H1 (cell line): ENCODE measurements at regions not wholly inside any gene's neighbourhood (a gene's known extent, or its start where the extent isn't known, plus 50 kb on each side); places are given as distances from the start of the nearest gene placed in this dataset.

Experiments used
- CTCF ChIA-PET: fragments of 300-600 bp; sonication (Branson Sonifier 250); formaldehyde crosslinking; loops from one replicate; lab custom pipeline; 2021; ENCODE audit not compliant: partially characterized antibody; lab: Charles Lee
- POLR2A ChIA-PET: fragments of 300-600 bp; sonication (Branson Sonifier 250); formaldehyde crosslinking; loops from one replicate; lab custom pipeline; 2021; ENCODE audit warnings: inconsistent platforms; ENCODE audit not compliant: partially characterized antibody; lab: Charles Lee
- DNase-seq, 2 experiments: peaks; one replicate each; pipeline versions ENCODE4 v3.0.0 to v3.0.0-alpha.2; 2010 to 2022; ENCODE audit warnings: low spot score in 2 of 2, low read depth in 1 of 2, mixed read lengths in 1 of 2
- FAIRE-seq: peaks from 2 replicates; lab custom pipeline; 2011; peaks lifted over from hg19 to GRCh38; lab: Jason Lieb, UNC
- H2AFZ ChIP-seq: 2 replicates; pipeline ENCODE4 v1.8.1; 2012; ENCODE audit warnings: low read length, inconsistent platforms
- H2AK5ac ChIP-seq: 2 replicates; pipeline ENCODE4 v1.6.1; 2013; ENCODE audit warnings: low read depth, low read length
- H2BK120ac ChIP-seq: replicated peaks from 2 replicates; pipeline ENCODE3; 2013; ENCODE audit warnings: low read depth, low read length, inconsistent platforms
- H2BK12ac ChIP-seq: 2 replicates; pipeline ENCODE4 v1.6.1; 2013; ENCODE audit warnings: low read depth, low read length
- H2BK15ac ChIP-seq: 2 replicates; pipeline ENCODE4 v1.6.1; 2013; ENCODE audit warnings: low read length
- H2BK20ac ChIP-seq: 2 replicates; pipeline ENCODE4 v1.6.1; 2013; ENCODE audit warnings: low read length
- H2BK5ac ChIP-seq: 2 replicates; pipeline ENCODE4 v1.6.1; 2013; ENCODE audit warnings: low read depth, low read length
- H3K14ac ChIP-seq: 2 replicates; pipeline ENCODE4 v1.6.1; 2013; ENCODE audit warnings: inconsistent platforms; ENCODE audit not compliant: insufficient read length
- H3K18ac ChIP-seq: 2 replicates; pipeline ENCODE4 v1.6.1; 2013; ENCODE audit warnings: low read length; ENCODE audit errors: extremely low read depth
- H3K23ac ChIP-seq: 2 replicates; pipeline ENCODE4 v1.6.1; 2013; ENCODE audit warnings: inconsistent platforms; ENCODE audit not compliant: insufficient read length
- H3K23me2 ChIP-seq: 2 replicates; pipeline ENCODE4 v1.6.1; 2013; ENCODE audit warnings: low read depth, low read length
- H3K27ac ChIP-seq: 2 replicates; pipeline ENCODE4 v1.6.1; 2011; ENCODE audit warnings: low read depth, low read length, inconsistent platforms
- H3K27me3 ChIP-seq, 4 experiments: replicated peaks in 1 of 4; 1 replicate in 1 of 4; 2 replicates in 3 of 4; pipeline versions ENCODE4 v1.6.1 to v1.8.1; 2011 to 2013; ENCODE audit warnings: low read length in 3 of 4, mild to moderate bottlenecking in 3 of 4, inconsistent platforms in 2 of 4, mixed read lengths in 2 of 4, moderate library complexity in 1 of 4; ENCODE audit not compliant: control insufficient read depth in 3 of 4, insufficient read depth in 3 of 4; ENCODE audit errors: extremely low read depth in 1 of 4
- H3K36me3 ChIP-seq, 4 experiments: 2 replicates each; pipeline versions ENCODE4 v1.6.1 to v1.8.1; 2011 to 2013; ENCODE audit warnings: mild to moderate bottlenecking in 4 of 4, low read length in 3 of 4, moderate library complexity in 2 of 4, control low read depth in 1 of 4, inconsistent platforms in 1 of 4; ENCODE audit not compliant: insufficient read depth in 4 of 4, control insufficient read depth in 2 of 4
- H3K4ac ChIP-seq: replicated peaks from 2 replicates; pipeline ENCODE3; 2013; ENCODE audit warnings: low read length, low read depth, mixed read lengths, inconsistent platforms; ENCODE audit not compliant: insufficient read length
- H3K4me1 ChIP-seq, 4 experiments: replicated peaks in 1 of 4; 1 replicate in 1 of 4; 2 replicates in 3 of 4; pipeline versions ENCODE4 v1.6.1 to v1.8.1; 2011 to 2013; ENCODE audit warnings: low read length in 3 of 4, inconsistent platforms in 2 of 4, mixed read lengths in 1 of 4; ENCODE audit not compliant: insufficient read depth in 4 of 4, control insufficient read depth in 3 of 4
- H3K4me2 ChIP-seq, 2 experiments: 2 replicates each; pipeline versions ENCODE4 v1.6.1 to v1.8.1; 2011 to 2013; ENCODE audit warnings: low read depth in 2 of 2, low read length in 2 of 2, control low read depth in 1 of 2, inconsistent platforms in 1 of 2, mild to moderate bottlenecking in 1 of 2; ENCODE audit not compliant: insufficient read depth in 1 of 2
- H3K4me3 ChIP-seq, 4 experiments: fragments of 200-600, 300-600 bp in 1 of 4; sonication (generic), shearing (Covaris generic), sonication (Bioruptor Twin) in 1 of 4; 2 replicates each; pipeline versions ENCODE4 v1.5.1 to v1.8.1; 2011 to 2016; ENCODE audit warnings: low read length in 4 of 4, low read depth in 3 of 4, control low read depth in 2 of 4, inconsistent platforms in 2 of 4, mild to moderate bottlenecking in 2 of 4, mixed read lengths in 1 of 4, moderate library complexity in 1 of 4; ENCODE audit not compliant: insufficient read depth in 2 of 4; ENCODE audit errors: extremely low read depth in 1 of 4
- H3K56ac ChIP-seq: replicated peaks from 2 replicates; pipeline ENCODE3; 2013; ENCODE audit warnings: low read depth, mild to moderate bottlenecking, mixed read lengths, low read length, inconsistent platforms; ENCODE audit not compliant: insufficient read length
- H3K79me1 ChIP-seq: 2 replicates; pipeline ENCODE4 v1.6.1; 2013; ENCODE audit warnings: low read depth, low read length, control low read depth
- H3K79me2 ChIP-seq, 2 experiments: 2 replicates each; pipeline versions ENCODE4 v1.6.1 to v1.8.1; 2012 to 2013; ENCODE audit warnings: low read length in 2 of 2, mild to moderate bottlenecking in 2 of 2, inconsistent platforms in 1 of 2; ENCODE audit not compliant: insufficient read depth in 2 of 2, control insufficient read depth in 1 of 2
- H3K9ac ChIP-seq, 4 experiments: replicated peaks in 1 of 4; 1 replicate in 1 of 4; 2 replicates in 3 of 4; pipeline versions ENCODE4 v1.6.1 to v1.8.1; 2011 to 2013; ENCODE audit warnings: low read depth in 3 of 4, low read length in 3 of 4, control low read depth in 2 of 4, mild to moderate bottlenecking in 2 of 4, moderate library complexity in 2 of 4, inconsistent platforms in 1 of 4; ENCODE audit errors: extremely low read depth in 1 of 4
- H3K9me3 ChIP-seq, 2 experiments: 2 replicates each; pipeline versions ENCODE4 v1.6.1 to v1.8.1; 2012 to 2013; ENCODE audit warnings: mild to moderate bottlenecking in 2 of 2, moderate library complexity in 2 of 2, control low read depth in 1 of 2, inconsistent platforms in 1 of 2, low read depth in 1 of 2, low read length in 1 of 2, mixed read lengths in 1 of 2; ENCODE audit not compliant: insufficient read depth in 2 of 2
- H4K20me1 ChIP-seq, 2 experiments: replicated peaks in 1 of 2; 2 replicates each; pipeline versions ENCODE3 to v1.8.1; 2011 to 2013; ENCODE audit warnings: inconsistent platforms in 2 of 2, low read length in 2 of 2, mild to moderate bottlenecking in 1 of 2; ENCODE audit not compliant: insufficient read depth in 2 of 2, control insufficient read depth in 1 of 2
- H4K5ac ChIP-seq: 2 replicates; pipeline ENCODE4 v1.6.1; 2013; ENCODE audit warnings: low read length, low read depth, mixed read lengths, inconsistent platforms; ENCODE audit not compliant: insufficient read length
- H4K8ac ChIP-seq: 2 replicates; pipeline ENCODE4 v1.8.0; 2013; ENCODE audit warnings: mild to moderate bottlenecking, moderate library complexity, low read length, inconsistent platforms; ENCODE audit not compliant: insufficient read depth; ENCODE audit errors: extremely low read depth
- H4K91ac ChIP-seq: replicated peaks from 2 replicates; pipeline ENCODE3; 2013; ENCODE audit warnings: low read length, mixed read lengths, inconsistent platforms; ENCODE audit not compliant: insufficient read length
- ATF3 ChIP-seq: IDR thresholded peaks from 2 replicates; pipeline ENCODE4 v1.6.1; 2011; ENCODE audit warnings: low read depth, mild to moderate bottlenecking, low read length; ENCODE audit not compliant: insufficient read depth
- CBX5 ChIP-seq: fragments of 300-800, 300-1000 bp; sonication (generic); IDR thresholded peaks from 2 replicates; pipeline ENCODE4 v1.7.1; 2016; ENCODE audit warnings: antibody characterized with exemption, low read length, low read depth
- CTBP2 ChIP-seq: IDR thresholded peaks from 2 replicates; pipeline ENCODE4 v1.7.0; 2011; ENCODE audit warnings: borderline replicate concordance, mild to moderate bottlenecking, moderate library complexity, mixed read lengths, low read length; ENCODE audit not compliant: insufficient read depth, insufficient read length
- CTCF ChIP-seq, 3 experiments: IDR thresholded peaks; 1 replicate in 2 of 3; 2 replicates in 1 of 3; pipeline versions ENCODE4 v1.5.1 to v1.6.1; 2011; ENCODE audit warnings: low read length in 3 of 3, mild to moderate bottlenecking in 3 of 3, inconsistent platforms in 2 of 3, low read depth in 1 of 3, moderate library complexity in 1 of 3; ENCODE audit not compliant: insufficient read depth in 1 of 3; ENCODE audit errors: control extremely low read depth in 1 of 3
- GTF2F1 ChIP-seq: IDR thresholded peaks from 2 replicates; pipeline ENCODE4 v1.6.1; 2012; ENCODE audit warnings: low read depth, low read length, improper control_type of control experiment, borderline replicate concordance
- JUND ChIP-seq: IDR thresholded peaks from 2 replicates; pipeline ENCODE4 v1.6.1; 2011; ENCODE audit warnings: mild to moderate bottlenecking, improper control_type of control experiment, low read length
- KDM5A ChIP-seq: fragments of 200-600 bp; IDR thresholded peaks from 2 replicates; pipeline ENCODE4 v1.7.1; 2012; ENCODE audit warnings: mild to moderate bottlenecking, low read length, inconsistent platforms, mixed read lengths
- PHF8 ChIP-seq: fragments of 200-600 bp; sonication (generic); conservative IDR thresholded peaks from 2 replicates; pipeline ENCODE4 v1.7.1; 2012; ENCODE audit warnings: low read depth, mild to moderate bottlenecking, inconsistent platforms, low read length, moderate library complexity
- POLR2AphosphoS5 ChIP-seq: IDR thresholded peaks from 2 replicates; pipeline ENCODE4 v1.6.1; 2011; ENCODE audit warnings: low read depth, low read length
- POU5F1 ChIP-seq: IDR thresholded peaks from 2 replicates; pipeline ENCODE4 v1.6.1; 2011; ENCODE audit warnings: low read depth, mild to moderate bottlenecking, low read length, moderate library complexity
- SP1 ChIP-seq: IDR thresholded peaks from 2 replicates; pipeline ENCODE4 v1.6.1; 2011; ENCODE audit warnings: low read depth, low read length
- SUZ12 ChIP-seq: fragments of 200-600 bp; sonication (generic); IDR thresholded peaks from 2 replicates; pipeline ENCODE4 v1.6.1; 2012; ENCODE audit warnings: mild to moderate bottlenecking, inconsistent platforms, low read length, moderate library complexity, mixed read lengths
- TAF1 ChIP-seq: IDR thresholded peaks from 2 replicates; pipeline ENCODE4 v1.6.1; 2011; ENCODE audit warnings: mild to moderate bottlenecking, low read depth, low read length
- YY1 ChIP-seq: IDR thresholded peaks from 2 replicates; pipeline ENCODE4 v1.6.1; 2011; ENCODE audit warnings: low read depth, mild to moderate bottlenecking, low read length

GRCh38 chr3:180530276-180530675 lies 71.7 kb upstream of the TTC14 start:
- Histone ChIP-seq H4K5ac (no peak overlapping the region), H2BK5ac (no peak overlapping the region), H3K9me3 (no peaks in the 10 kb centered on the region), H3K23me2 (no peaks in the 10 kb centered on the region), H3K36me3 (no peaks in the 10 kb centered on the region), H4K91ac (no peak overlapping the region), H3K79me1 (no peaks in the 10 kb centered on the region), H2AK5ac (no peak overlapping the region), H3K27me3 (no peaks in the 10 kb centered on the region), H4K8ac (no peak overlapping the region), H3K9ac (no peak overlapping the region), H3K27ac (no peak overlapping the region), H3K4ac (no peak overlapping the region), H2BK120ac (no peak overlapping the region), H3K4me2 (no peak overlapping the region), H2AFZ (no peak overlapping the region), H2BK15ac (no peak overlapping the region), H3K14ac (no peak overlapping the region), H3K4me1 (no peaks in the 10 kb centered on the region), H3K23ac (no peak overlapping the region), H2BK12ac (no peak overlapping the region), H3K79me2 (no peaks in the 10 kb centered on the region), H4K20me1 (no peaks in the 10 kb centered on the region), H3K4me3 (no peak overlapping the region), H3K18ac (no peak overlapping the region), H3K56ac (no peak overlapping the region), H2BK20ac (no peak overlapping the region)
- CTCF ChIA-PET, result no interaction called here
- FAIRE-seq (no peak), DNase-seq (no peak)
- POLR2A ChIA-PET, result interaction anchor here (0.7 kb wide), 1 partner anchor 17 kb away, joined by 3 read pairs; no protein-coding TSS in a partner anchor
- TF ChIP-seq CTCF (IDR thresholded peaks at IDR 0.05; ENCODE audit: control extremely low read depth in 1 of 3, insufficient read depth in 1 of 3, low read depth in 1 of 3, low read length in 3 of 3), result no peak
- no peak for TF ChIP-seq JUND
- TF ChIP-seq CTBP2, result no peak
- TF ChIP-seq SUZ12, result no peak
- TF ChIP-seq YY1, result no peak
- no peak for TF ChIP-seq SP1
- TF ChIP-seq TAF1, result no peak
- no peak for TF ChIP-seq KDM5A
- no peak for TF ChIP-seq ATF3
- no peak for TF ChIP-seq POLR2AphosphoS5
- TF ChIP-seq CBX5, result no peak
- no peak for TF ChIP-seq POU5F1
- TF ChIP-seq PHF8, result no peak
- TF ChIP-seq GTF2F1, result no peak
